ENCODE measurements at regions not wholly inside any gene's neighbourhood (a gene's known extent, or its start where the extent isn't known, plus 50 kb on each side); places are given as distances from the start of the nearest gene placed in this dataset.

GRCh38 chr21:28851645-28852044 lies 141.0 kb downstream of the LTN1 start:
- TF ChIP-seq FOXM1 (IDR thresholded peaks at IDR 0.05; ENCODE audit: borderline replicate concordance, low read depth), result no peak

- no peak for TF ChIP-seq USF1 (IDR thresholded peaks at IDR 0.05)
- no peak for TF ChIP-seq TEAD4 (IDR thresholded peaks at IDR 0.05)
- no peak for TF ChIP-seq CREB1 (IDR thresholded peaks at IDR 0.05; ENCODE audit: low read depth)
- no peak for TF ChIP-seq NFIC (IDR thresholded peaks at IDR 0.05)
Observed at GRCh38 chr21:28834335-28835238, 158.1 kb downstream of the LTN1 start.

GRCh38 chr21:28833609-28834008 lies 159.1 kb downstream of the LTN1 start:
- no peak for TF ChIP-seq EGR1 (IDR thresholded peaks at IDR 0.05)

GRCh38 chr21:28833182-28833581 lies 159.5 kb downstream of the LTN1 start:
- TF ChIP-seq ZBTB7A (IDR thresholded peaks at IDR 0.05; ENCODE audit: low read depth), result no peak

- no peak for TF ChIP-seq TEAD4 (IDR thresholded peaks at IDR 0.05)
- no peak for TF ChIP-seq YY1 (IDR thresholded peaks at IDR 0.05; ENCODE audit: low read depth)
- TF ChIP-seq TCF12 (IDR thresholded peaks at IDR 0.05; ENCODE audit: low read depth), result no peak
- TF ChIP-seq CREB1 (IDR thresholded peaks at IDR 0.05; ENCODE audit: low read depth), result no peak
- TF ChIP-seq REST (IDR thresholded peaks at IDR 0.05; ENCODE audit: low read depth), result no peak
- TF ChIP-seq NFIC (IDR thresholded peaks at IDR 0.05), result no peak
- TF ChIP-seq USF1 (IDR thresholded peaks at IDR 0.05), result no peak
- no peak for TF ChIP-seq EGR1 (IDR thresholded peaks at IDR 0.05)
- TF ChIP-seq CEBPB (IDR thresholded peaks at IDR 0.05), result no peak
- TF ChIP-seq FOXM1 (IDR thresholded peaks at IDR 0.05; ENCODE audit: borderline replicate concordance, low read depth), result no peak
- TF ChIP-seq MAX (IDR thresholded peaks at IDR 0.05), result no peak
Observed at GRCh38 chr21:28832715-28833061, 160.0 kb downstream of the LTN1 start.

- TF ChIP-seq TEAD4 (IDR thresholded peaks at IDR 0.05), result no peak
Observed at GRCh38 chr21:28832013-28832714, 160.5 kb downstream of the LTN1 start.

- TF ChIP-seq FOXM1 (IDR thresholded peaks at IDR 0.05; ENCODE audit: borderline replicate concordance, low read depth), result no peak
- no peak for TF ChIP-seq YY1 (IDR thresholded peaks at IDR 0.05; ENCODE audit: low read depth)
- TF ChIP-seq TCF12 (IDR thresholded peaks at IDR 0.05; ENCODE audit: low read depth), result no peak
- no peak for TF ChIP-seq CEBPB (IDR thresholded peaks at IDR 0.05)
- no peak for TF ChIP-seq RAD21 (IDR thresholded peaks at IDR 0.05; ENCODE audit: low read depth)
- TF ChIP-seq TEAD4 (IDR thresholded peaks at IDR 0.05), result no peak
- TF ChIP-seq EP300 (IDR thresholded peaks at IDR 0.05; ENCODE audit: borderline replicate concordance), result no peak
- TF ChIP-seq NFIC (IDR thresholded peaks at IDR 0.05), result no peak
Observed at GRCh38 chr21:28828981-28829380, 163.7 kb downstream of the LTN1 start.

GRCh38 chr21:28828021-28828420 lies 164.7 kb downstream of the LTN1 start:
- TF ChIP-seq CEBPB (IDR thresholded peaks at IDR 0.05), result no peak
- TF ChIP-seq TEAD4 (IDR thresholded peaks at IDR 0.05), result no peak
- no peak for TF ChIP-seq REST (IDR thresholded peaks at IDR 0.05; ENCODE audit: low read depth)
- TF ChIP-seq TCF12 (IDR thresholded peaks at IDR 0.05; ENCODE audit: low read depth), result no peak
- no peak for TF ChIP-seq USF1 (IDR thresholded peaks at IDR 0.05)
- no peak for TF ChIP-seq TAF1 (IDR thresholded peaks at IDR 0.05; ENCODE audit: low read depth)
- no peak for TF ChIP-seq MAX (IDR thresholded peaks at IDR 0.05)
- TF ChIP-seq YY1 (IDR thresholded peaks at IDR 0.05; ENCODE audit: low read depth), result no peak
- TF ChIP-seq FOXM1 (IDR thresholded peaks at IDR 0.05; ENCODE audit: borderline replicate concordance, low read depth), result no peak
- no peak for TF ChIP-seq ZBTB7A (IDR thresholded peaks at IDR 0.05; ENCODE audit: low read depth)
- no peak for TF ChIP-seq NFIC (IDR thresholded peaks at IDR 0.05)
- no peak for TF ChIP-seq EGR1 (IDR thresholded peaks at IDR 0.05)

Measured in Ishikawa (cell line).